ENCODE measurements at regions not wholly inside any gene's neighbourhood (a gene's known extent, or its start where the extent isn't known, plus 50 kb on each side); places are given as distances from the start of the nearest gene placed in this dataset.

DNA sequence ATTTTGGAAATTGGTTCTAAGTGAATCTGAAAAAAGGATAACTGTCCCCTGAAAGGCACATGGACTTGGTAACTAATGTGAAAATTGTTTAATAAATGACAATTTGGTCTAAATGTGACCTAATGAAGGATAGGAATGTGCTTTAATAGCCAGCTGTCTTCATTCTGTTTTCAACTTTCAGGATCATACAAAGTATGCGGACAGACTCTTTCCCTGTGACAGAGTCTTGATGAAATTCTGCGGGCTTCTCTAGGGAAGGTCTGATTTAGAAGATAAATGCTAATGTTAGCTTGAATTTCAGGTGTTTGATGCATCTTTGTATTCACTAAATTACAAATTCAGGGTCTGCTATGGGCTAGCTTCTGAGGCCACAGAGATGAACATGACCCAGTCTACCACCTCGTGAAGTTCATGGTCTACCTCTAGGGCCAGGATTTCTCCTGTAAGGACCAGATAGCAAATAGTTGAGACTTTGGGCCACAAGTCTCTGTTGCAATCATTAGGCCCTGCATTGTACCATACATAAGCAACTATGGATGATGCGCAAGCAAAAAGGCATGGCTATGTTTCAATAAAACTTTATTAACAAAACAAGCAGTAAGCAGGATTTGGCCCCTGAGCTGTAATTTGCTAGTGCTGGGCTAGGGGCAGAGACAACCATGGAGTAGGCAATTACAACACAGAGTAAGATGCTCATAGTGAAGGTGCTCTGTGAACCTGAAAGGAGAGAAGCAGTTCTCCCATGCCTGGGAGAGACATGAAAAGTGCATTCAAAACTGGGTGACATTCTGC is 368.6 kb downstream of the INHBA start:
- no peak for DNase-seq

DNA sequence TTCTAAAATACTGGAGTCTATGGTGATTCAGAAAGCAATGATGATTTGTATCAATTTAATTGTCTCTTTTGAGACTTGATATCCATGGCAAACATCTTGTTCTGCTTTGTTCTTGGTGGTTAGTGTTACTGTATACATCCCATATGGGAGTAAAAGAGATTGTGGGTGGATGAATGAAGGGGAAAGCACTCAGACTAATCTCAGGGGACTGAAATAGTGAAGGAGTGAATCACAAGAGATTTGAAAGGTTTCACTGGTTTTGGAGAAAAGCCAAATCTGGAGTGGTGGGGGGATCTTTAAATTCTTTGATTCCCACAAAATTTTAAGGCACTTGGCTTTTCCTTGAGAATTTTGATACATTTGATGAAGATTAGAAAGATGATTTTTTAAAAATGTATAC is 369.4 kb downstream of the INHBA start:
- no peak for DNase-seq

DNA sequence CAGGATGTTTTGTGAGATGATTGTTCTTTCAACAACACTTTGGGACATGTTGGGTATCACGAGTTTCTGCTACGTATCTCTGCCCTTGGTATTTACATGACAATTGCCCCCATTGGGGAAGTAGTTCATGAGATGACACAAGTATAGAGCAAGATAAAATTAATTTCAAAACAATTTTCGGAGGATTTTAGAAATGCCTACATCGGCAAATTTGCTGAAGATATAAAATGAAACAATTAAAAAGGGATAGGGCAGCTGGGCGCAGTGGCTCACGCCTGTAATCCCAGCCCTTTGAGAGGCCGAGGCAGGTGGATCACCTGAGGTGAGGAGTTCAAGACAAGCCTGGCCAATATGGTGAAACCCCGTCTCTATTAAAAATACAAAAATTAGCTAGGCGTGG is 371.7 kb downstream of the INHBA start:
- DNase-seq = no peak

GRCh38 chr7:41328544-41328943 is 374.3 kb downstream of the INHBA start:
- DNase-seq = no peak

DNA sequence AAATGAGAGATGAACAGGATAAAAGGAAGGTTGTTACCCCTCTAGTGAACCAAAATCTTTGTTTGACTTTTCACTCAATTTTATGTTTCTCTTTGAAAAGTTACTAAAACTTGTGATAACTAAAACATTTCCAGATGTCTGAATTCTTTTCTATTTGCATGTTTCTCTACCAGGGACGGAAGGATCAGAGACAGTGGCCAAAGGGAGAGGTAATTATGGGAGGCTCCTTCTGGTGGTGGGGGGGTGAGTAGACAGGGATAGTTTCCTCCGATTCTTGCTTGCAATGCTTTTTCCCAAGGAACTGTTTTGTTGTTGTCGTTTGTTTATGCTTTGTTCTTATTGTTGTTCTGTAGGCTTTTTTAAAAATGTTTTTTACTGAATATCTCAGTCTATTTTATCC is 374.8 kb downstream of the INHBA start:
- no peak for DNase-seq

GRCh38 chr7:41326616-41327015 is 376.3 kb downstream of the INHBA start:
- DNase-seq = no peak

- DNase-seq = no peak
Measured at GRCh38 chr7:41323806-41324205, 379.1 kb downstream of the INHBA start.

DNA sequence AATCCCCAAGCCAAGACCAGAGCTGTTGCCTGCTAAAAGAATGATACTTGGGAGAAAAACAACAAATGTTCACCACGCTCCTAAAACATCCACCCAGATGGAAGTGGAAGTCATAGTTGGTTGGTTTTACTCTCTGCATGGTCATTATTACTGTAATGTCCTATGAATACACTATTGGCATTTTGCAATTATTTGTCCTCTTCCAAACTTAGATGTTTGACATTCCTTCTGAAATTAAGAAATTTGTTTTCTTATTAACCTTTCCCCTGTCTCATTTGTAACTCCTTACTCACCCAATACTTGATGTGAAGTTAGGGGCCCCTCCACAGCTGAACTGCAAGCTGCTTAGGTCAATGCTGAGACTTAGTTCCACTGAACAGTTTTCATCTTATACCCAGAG is 383.3 kb downstream of the INHBA start:
- no peak for DNase-seq

DNA sequence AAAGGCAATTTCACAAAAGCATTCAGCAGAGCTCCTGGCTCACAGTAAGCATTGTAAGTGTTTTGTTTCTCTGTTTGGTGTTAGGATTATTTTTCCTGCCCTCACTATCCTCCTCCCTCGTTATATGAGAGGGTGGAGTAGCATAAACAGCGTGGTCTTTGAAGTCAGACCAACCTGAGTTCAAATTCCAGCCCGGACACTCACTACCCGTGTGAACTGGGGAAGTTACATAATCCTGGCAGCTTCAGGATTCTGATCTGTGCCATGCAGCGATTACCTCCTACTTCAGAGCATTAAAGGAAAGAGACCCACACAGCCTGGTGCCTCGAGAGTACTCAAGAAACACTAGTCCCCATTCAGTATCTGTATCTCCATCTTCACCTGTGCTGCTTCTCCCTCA is 386.5 kb downstream of the INHBA start:
- no peak for DNase-seq

- DNase-seq = no peak
Measured at GRCh38 chr7:41315764-41316163, 387.1 kb downstream of the INHBA start.

DNA sequence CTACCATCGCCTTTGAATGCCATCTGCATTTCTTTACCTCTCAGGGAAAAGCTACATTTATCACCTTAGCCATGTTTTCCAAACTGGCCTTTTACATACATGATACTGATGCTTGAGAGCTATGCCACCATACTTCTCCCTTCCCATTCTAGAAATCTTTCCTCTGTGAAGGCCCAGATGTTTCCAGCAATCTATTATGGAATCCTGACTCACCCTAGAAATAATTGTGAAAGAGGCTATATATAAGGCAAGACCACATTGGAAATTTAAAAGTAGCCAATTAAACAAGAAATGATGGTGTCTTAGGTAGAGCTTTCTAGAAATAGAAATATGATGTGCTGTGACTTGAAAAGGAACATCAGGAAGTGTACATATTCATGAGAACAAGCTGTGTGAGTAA is 389.7 kb downstream of the INHBA start:
- DNase-seq = no peak

- DNase-seq = no peak
Measured at GRCh38 chr7:41312235-41312634, 390.7 kb downstream of the INHBA start.

DNA sequence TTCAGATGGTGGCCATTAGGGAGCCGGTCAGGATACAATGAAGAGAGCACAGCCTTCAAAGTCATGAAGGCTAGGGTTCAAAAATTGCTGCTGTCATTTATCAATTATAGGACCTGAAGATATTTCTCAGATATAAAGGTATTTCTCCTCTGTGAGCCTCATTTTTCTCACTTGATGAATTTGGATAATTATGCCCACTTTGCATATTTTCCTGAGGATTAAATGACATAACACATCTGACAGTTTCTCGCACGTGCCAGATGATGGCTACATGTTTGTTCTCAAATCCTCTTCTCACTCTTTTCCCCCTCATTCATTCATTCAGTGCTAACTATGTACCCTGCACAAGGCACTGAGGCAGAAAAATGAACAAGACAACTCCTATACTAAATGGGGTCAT is 391.6 kb downstream of the INHBA start:
- DNase-seq = no peak

DNA sequence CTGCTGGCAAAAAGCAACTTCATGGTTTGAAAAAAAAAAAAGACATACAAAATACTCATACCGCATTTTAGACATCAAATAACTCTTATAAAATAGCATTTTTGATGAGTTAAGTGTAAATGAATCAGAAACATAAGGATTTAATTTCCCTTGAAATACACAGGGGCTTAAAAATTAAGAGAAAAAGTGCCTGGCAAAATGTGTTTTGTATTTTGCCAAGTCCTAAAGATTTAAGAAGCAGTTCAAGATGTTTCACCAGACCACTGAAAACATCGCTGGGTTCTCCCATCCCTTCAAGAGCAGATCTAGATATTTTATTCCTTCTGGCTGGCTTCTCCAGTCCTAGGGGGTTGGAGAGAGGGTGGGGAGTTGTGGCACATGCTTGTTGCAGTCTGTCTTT is 396.4 kb downstream of the INHBA start:
- DNase-seq = no peak

DNA sequence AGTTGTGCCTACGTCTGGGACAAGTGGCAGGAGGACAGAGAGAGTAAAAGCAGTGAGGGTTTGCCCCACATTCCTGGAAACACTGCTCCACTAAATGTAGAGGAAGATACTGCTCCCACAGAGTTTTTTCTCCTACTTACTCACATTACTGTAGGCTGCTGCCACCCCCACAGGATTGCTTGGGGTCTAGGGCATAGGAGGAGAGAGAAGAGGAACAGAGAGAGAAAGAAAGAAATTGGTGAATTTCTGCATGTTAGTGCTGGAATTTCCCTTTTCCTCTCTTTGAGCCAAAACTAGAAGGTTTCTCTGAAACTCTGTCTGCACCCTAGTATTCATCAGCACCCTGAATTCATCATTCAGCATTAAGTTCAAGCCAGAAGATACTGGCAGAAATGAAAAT is 397.9 kb downstream of the INHBA start:
- DNase-seq = no peak

DNA sequence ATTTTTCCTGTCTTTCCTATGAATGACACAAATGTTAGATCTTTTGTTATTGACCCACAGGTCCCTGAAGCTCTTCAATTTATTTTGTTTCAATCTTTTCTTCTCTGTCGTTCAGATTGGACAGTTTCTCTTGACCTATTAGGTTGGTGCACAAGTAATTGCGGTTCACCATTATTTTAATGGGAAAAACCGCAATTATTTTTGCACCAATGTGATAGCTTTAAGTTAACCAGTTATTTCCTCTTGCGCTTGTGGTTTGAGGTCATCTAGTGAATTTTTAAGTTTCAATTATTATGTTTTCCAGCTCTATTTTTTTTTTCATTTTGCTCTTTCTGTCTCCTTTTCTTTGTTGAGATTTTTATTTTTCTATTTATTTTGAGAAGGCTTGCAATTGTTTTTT is 399.2 kb downstream of the INHBA start:
- DNase-seq = no peak

GRCh38 chr7:41298409-41298808 is 404.5 kb downstream of the INHBA start:
- no peak for DNase-seq

DNA sequence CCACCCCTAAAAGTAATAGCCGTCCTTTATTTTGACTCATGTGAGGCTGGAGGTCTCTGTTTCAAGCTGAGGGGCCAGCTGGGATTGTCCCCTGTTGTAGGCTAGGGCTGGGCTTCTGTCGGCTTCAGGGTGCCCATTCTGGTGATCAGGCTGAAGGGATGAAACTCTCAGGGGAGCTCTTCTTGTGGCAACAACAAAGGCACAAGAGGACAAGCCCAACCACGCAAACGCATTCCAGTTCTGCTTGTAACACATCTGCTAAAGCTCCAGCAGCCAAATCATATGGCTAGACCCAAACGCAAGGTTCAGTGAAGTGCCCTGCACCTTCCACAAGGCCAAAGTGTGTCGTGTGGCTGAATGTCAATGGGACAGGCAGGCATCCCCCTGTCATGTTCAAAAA is 405.7 kb downstream of the INHBA start:
- DNase-seq = no peak

DNA sequence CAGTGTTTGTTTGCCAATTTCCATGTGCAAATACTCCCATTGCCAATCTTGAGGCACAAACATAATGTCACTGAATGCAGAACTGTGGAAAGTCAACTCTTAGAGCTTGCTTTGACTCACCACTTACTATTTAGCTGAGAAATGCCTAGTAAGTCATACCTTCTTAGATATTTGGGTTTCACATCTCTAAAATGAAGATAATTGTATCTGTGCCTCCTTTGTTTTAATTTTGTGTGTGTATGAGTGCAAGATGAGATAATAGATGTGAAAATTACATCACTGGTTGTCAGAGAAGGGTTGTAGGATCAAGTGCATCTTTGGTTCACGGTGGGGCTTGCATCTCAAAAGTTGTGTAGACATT is 407.5 kb downstream of the INHBA start:
- no peak for DNase-seq

GRCh38 chr7:41294556-41295454 is 408.1 kb downstream of the INHBA start:
- DNase-seq = no peak

GRCh38 chr7:41292487-41292886 is 410.4 kb downstream of the INHBA start:
- no peak for DNase-seq

DNA sequence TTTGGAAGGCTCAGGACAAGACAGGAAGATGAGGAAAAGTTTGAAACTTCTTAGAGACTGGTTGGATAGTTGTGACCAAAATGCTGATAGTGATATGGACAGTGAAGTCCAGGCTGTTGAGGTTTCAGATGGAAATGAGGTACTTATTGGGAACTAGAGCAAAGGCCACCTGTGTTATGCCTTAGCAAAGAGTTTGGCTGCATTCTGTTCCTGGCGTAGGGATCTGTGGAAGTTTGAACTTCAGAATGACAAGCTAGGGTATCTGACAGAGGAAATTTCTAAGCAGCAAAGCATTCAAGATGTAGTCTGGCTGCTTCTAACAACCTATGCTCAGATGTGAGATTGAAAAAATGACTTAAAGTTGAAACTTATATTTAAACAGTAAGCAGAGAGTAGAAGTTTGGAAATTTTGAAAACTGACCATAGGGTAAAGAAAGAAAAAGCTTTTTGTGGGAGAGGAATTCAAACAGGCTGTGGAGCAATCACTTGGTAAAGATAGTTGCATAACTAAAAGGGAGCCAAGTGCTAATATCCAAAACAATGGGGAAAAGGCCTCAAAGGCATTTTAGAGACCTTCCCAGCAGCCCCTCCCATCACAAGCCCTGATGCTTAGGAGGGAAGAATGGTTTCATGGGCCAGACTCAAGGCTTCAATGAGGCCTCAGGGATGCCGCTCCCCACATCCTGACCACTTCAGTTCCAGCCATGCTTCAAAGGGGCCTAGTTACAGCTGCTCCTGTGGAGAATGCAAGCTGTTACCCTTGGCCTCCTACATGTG is 415.1 kb downstream of the INHBA start:
- no peak for DNase-seq

GRCh38 chr7:41280491-41280890 is 422.4 kb downstream of the INHBA start:
- DNase-seq = no peak

- no peak for DNase-seq
Measured at GRCh38 chr7:41277561-41277960, 425.3 kb downstream of the INHBA start.
